H9 (cell line): ENCODE measurements at regions not wholly inside any gene's neighbourhood (a gene's known extent, or its start where the extent isn't known, plus 50 kb on each side); places are given as distances from the start of the nearest gene placed in this dataset.

ENCODE experiments used
- DNase-seq: peaks from one replicate; pipeline ENCODE4 v3.0.0-alpha.2; 2017
- H2AFZ ChIP-seq: one replicate; pipeline ENCODE4 v1.6.1; 2013; ENCODE audit warnings: mild to moderate bottlenecking, low read length, control low read depth, moderate library complexity
- H2AK5ac ChIP-seq: 2 replicates; pipeline ENCODE4 v1.6.1; 2013; ENCODE audit warnings: low read length, control low read depth, mixed read lengths; ENCODE audit not compliant: insufficient read length
- H2BK120ac ChIP-seq: one replicate; pipeline ENCODE4 v1.6.1; 2013; ENCODE audit warnings: low read depth, mild to moderate bottlenecking, low read length, control low read depth, inconsistent platforms; ENCODE audit not compliant: poor library complexity, severe bottlenecking
- H2BK12ac ChIP-seq: 2 replicates; pipeline ENCODE4 v1.6.1; 2013; ENCODE audit warnings: low read length, control low read depth, mixed read lengths, low read depth; ENCODE audit not compliant: insufficient read length
- H2BK15ac ChIP-seq: 2 replicates; pipeline ENCODE4 v1.6.1; 2013; ENCODE audit warnings: low read depth, low read length, control low read depth
- H2BK20ac ChIP-seq: one replicate; pipeline ENCODE4 v1.6.1; 2013; ENCODE audit warnings: low read depth, mild to moderate bottlenecking, low read length, control low read depth, inconsistent platforms; ENCODE audit not compliant: poor library complexity, severe bottlenecking
- H2BK5ac ChIP-seq: 2 replicates; pipeline ENCODE4 v1.6.1; 2013; ENCODE audit warnings: low read length, control low read depth, mixed read lengths; ENCODE audit not compliant: insufficient read length
- H3K14ac ChIP-seq: 2 replicates; pipeline ENCODE4 v1.6.1; 2013; ENCODE audit warnings: low read length, control low read depth; ENCODE audit not compliant: insufficient read depth
- H3K18ac ChIP-seq: 2 replicates; pipeline ENCODE4 v1.6.1; 2013; ENCODE audit warnings: low read depth, mild to moderate bottlenecking, mixed read lengths, low read length, control low read depth; ENCODE audit not compliant: insufficient read length
- H3K23ac ChIP-seq: 2 replicates; pipeline ENCODE4 v1.6.1; 2013; ENCODE audit warnings: low read length, control low read depth, mixed read lengths, low read depth; ENCODE audit not compliant: insufficient read length
- H3K23me2 ChIP-seq: 2 replicates; pipeline ENCODE4 v1.6.1; 2013; ENCODE audit warnings: low read depth, mild to moderate bottlenecking, mixed read lengths, low read length, control low read depth; ENCODE audit not compliant: insufficient read length, poor library complexity, severe bottlenecking
- H3K27ac ChIP-seq: 2 replicates; pipeline ENCODE4 v1.5.1; 2013; ENCODE audit warnings: low read length, control low read depth, mixed read lengths, low read depth; ENCODE audit not compliant: insufficient read length
- H3K27me3 ChIP-seq: 2 replicates; pipeline ENCODE4 v1.6.1; 2013; ENCODE audit warnings: low read length, control low read depth, inconsistent platforms; ENCODE audit not compliant: insufficient read depth
- H3K4ac ChIP-seq: 2 replicates; pipeline ENCODE4 v1.6.1; 2013; ENCODE audit warnings: low read depth, mild to moderate bottlenecking, control low read depth, inconsistent platforms, low read length, moderate library complexity
- H3K4me1 ChIP-seq: 2 replicates; pipeline ENCODE4 v1.6.1; 2013; ENCODE audit warnings: low read length, control low read depth, inconsistent platforms; ENCODE audit not compliant: insufficient read depth
- H3K4me2 ChIP-seq: 2 replicates; pipeline ENCODE4 v1.6.1; 2013; ENCODE audit warnings: low read length, control low read depth, mixed read lengths; ENCODE audit not compliant: insufficient read length, insufficient read depth
- H3K56ac ChIP-seq: 2 replicates; pipeline ENCODE4 v1.6.1; 2013; ENCODE audit warnings: low read depth, mild to moderate bottlenecking, mixed read lengths, low read length, control low read depth; ENCODE audit not compliant: insufficient read length
- H3K79me1 ChIP-seq: 2 replicates; pipeline ENCODE4 v1.6.1; 2013; ENCODE audit warnings: low read depth, mild to moderate bottlenecking, moderate library complexity, low read length, control low read depth, inconsistent platforms; ENCODE audit not compliant: insufficient read depth, poor library complexity, severe bottlenecking
- H3K79me2 ChIP-seq: 2 replicates; pipeline ENCODE4 v1.6.1; 2013; ENCODE audit warnings: low read length, control low read depth, inconsistent platforms; ENCODE audit not compliant: insufficient read depth
- H3K9ac ChIP-seq: 2 replicates; pipeline ENCODE4 v1.6.1; 2013; ENCODE audit warnings: low read length, control low read depth, mixed read lengths; ENCODE audit not compliant: insufficient read length; ENCODE audit errors: extremely low read depth
- H3K9me3 ChIP-seq: one replicate; pipeline ENCODE4 v1.6.1; 2013; ENCODE audit warnings: low read depth, low read length, inconsistent platforms; ENCODE audit not compliant: control insufficient read depth
- H3T11ph ChIP-seq: one replicate; pipeline ENCODE4 v1.6.1; 2013; ENCODE audit warnings: mild to moderate bottlenecking, low read length, control low read depth, inconsistent platforms
- H4K20me1 ChIP-seq: one replicate; pipeline ENCODE4 v1.6.1; 2013; ENCODE audit not compliant: control insufficient read depth, insufficient read length, insufficient read depth
- H4K5ac ChIP-seq: 2 replicates; pipeline ENCODE4 v1.6.1; 2013; ENCODE audit warnings: low read depth, mild to moderate bottlenecking, mixed read lengths, low read length, control low read depth; ENCODE audit not compliant: insufficient read length
- H4K8ac ChIP-seq: replicated peaks from 2 replicates; pipeline ENCODE4 v1.6.1; 2013; ENCODE audit warnings: low read length, control low read depth, mixed read lengths, low read depth; ENCODE audit not compliant: insufficient read length
- H4K91ac ChIP-seq: 2 replicates; pipeline ENCODE4 v1.6.1; 2013; ENCODE audit warnings: low read depth, mild to moderate bottlenecking, moderate library complexity, mixed read lengths, low read length, control low read depth; ENCODE audit not compliant: insufficient read length
- H3K27ac Mint-ChIP-seq, 3 experiments: 2 replicates in 2 of 3; 3 replicates in 1 of 3; pipeline ENCODE4 v1.8.0; 2020 to 2021; ENCODE audit warnings: mixed read lengths in 3 of 3, mild to moderate bottlenecking in 1 of 3, moderate library complexity in 1 of 3
- H3K27me3 Mint-ChIP-seq: 2 replicates; pipeline ENCODE4 v1.8.0; 2021; ENCODE audit warnings: low read depth, mild to moderate bottlenecking, moderate library complexity, mixed read lengths
- H3K36me3 Mint-ChIP-seq, 3 experiments: 2 replicates in 2 of 3; 3 replicates in 1 of 3; pipeline ENCODE4 v1.8.0; 2020 to 2021; ENCODE audit warnings: low read depth in 3 of 3, mixed read lengths in 3 of 3; ENCODE audit not compliant: insufficient read depth in 1 of 3
- H3K4me1 Mint-ChIP-seq, 2 experiments: 2 replicates each; pipeline ENCODE4 v1.8.0; 2020; ENCODE audit warnings: mixed read lengths in 2 of 2
- H3K4me3 Mint-ChIP-seq, 2 experiments: 2 replicates in 1 of 2; 3 replicates in 1 of 2; pipeline ENCODE4 v1.8.0; 2020 to 2021; ENCODE audit warnings: mild to moderate bottlenecking in 2 of 2, mixed read lengths in 2 of 2, moderate library complexity in 1 of 2
- H3K9me3 Mint-ChIP-seq, 2 experiments: 2 replicates in 1 of 2; 3 replicates in 1 of 2; pipeline ENCODE4 v1.8.0; 2020; ENCODE audit warnings: mild to moderate bottlenecking in 2 of 2, mixed read lengths in 2 of 2, moderate library complexity in 1 of 2
- WGBS: extraction: QIAGEN DNeasy Blood & Tissue Kit; methylation state at CpG from one replicate; pipeline ENCODE4 v1.1.7; 2013; ENCODE audit warnings: missing lambda C conversion rate, low lambda C conversion rate, mixed read lengths; ENCODE audit not compliant: insufficient read length; ENCODE audit errors: extremely low coverage; 5-methylcytosine and 5-hydroxymethylcytosine counted together
- TF ChIP-seq, protein P1 (sequence below): fragments of 200-600 bp; sonication (generic); conservative IDR thresholded peaks from 3 replicates; pipeline ENCODE4 v1.8.0; 2021; ENCODE audit warnings: antibody characterized with exemption, mild to moderate bottlenecking

DNA sequence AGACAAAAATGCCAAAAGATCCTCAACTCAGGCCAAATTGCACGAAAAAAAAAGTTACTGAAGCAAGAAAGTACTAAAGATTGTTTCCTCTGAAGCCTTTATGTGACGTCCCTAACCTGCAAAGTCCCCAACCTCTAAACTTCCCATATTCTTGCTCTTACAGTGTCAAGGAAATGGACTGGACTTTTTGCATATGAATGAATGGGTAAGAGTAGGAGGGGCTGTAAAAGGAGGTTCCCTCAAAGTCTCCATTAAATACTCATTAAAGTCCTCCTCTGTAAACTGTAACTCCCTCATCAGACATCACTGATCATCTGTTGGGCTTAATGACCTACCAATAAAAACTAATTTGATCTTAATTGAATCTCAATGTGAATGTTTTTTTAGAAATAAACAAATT lies 164.8 kb upstream of the STEAP1 start:
- H3K27ac ChIP-seq = no peak overlapping the region
- no peak for DNase-seq
- peaks cover 2% of the 10 kb centered on the region in 2 experiments; a peak in 2 of 5 replicates for H3K9me3 Mint-ChIP-seq

More for the DNA sequence above, 164.8 kb upstream of the STEAP1 start:
- peaks cover 2% of the 10 kb centered on the region; the same call in 1 of the 2 replicates for H3K27me3 ChIP-seq
- no peak overlapping the region for H3K14ac ChIP-seq
- H2AFZ ChIP-seq = no peak overlapping the region
- no peaks in the 10 kb centered on the region for H3K23me2 ChIP-seq
- no peak overlapping the region for H3T11ph ChIP-seq
- no peak overlapping the region for H3K9ac ChIP-seq
- H4K20me1 ChIP-seq = no peaks in the 10 kb centered on the region
- H2BK20ac ChIP-seq = no peak overlapping the region
- H3K79me1 ChIP-seq = no peaks in the 10 kb centered on the region
- no peaks in the 10 kb centered on the region for H3K9me3 ChIP-seq
- no peaks in the 10 kb centered on the region for H3K4me1 ChIP-seq
- no peak overlapping the region for H2BK5ac ChIP-seq
- H3K79me2 ChIP-seq = no peaks in the 10 kb centered on the region
- no peak overlapping the region for H4K91ac ChIP-seq
- Mint-ChIP-seq H3K4me3 (no peak overlapping the region; a peak in 1 of 5 replicates), H3K27ac (no peak overlapping the region), H3K27me3 (peaks cover 28% of the 10 kb centered on the region), H3K4me1 (peaks cover 18 to 23% of the 10 kb centered on the region in 2 experiments), H3K36me3 (peaks cover 0 to 9% (median 0%) of the 10 kb centered on the region in 3 experiments; a peak in 2 of 7 replicates)
- TF ChIP-seq, protein P1, sequence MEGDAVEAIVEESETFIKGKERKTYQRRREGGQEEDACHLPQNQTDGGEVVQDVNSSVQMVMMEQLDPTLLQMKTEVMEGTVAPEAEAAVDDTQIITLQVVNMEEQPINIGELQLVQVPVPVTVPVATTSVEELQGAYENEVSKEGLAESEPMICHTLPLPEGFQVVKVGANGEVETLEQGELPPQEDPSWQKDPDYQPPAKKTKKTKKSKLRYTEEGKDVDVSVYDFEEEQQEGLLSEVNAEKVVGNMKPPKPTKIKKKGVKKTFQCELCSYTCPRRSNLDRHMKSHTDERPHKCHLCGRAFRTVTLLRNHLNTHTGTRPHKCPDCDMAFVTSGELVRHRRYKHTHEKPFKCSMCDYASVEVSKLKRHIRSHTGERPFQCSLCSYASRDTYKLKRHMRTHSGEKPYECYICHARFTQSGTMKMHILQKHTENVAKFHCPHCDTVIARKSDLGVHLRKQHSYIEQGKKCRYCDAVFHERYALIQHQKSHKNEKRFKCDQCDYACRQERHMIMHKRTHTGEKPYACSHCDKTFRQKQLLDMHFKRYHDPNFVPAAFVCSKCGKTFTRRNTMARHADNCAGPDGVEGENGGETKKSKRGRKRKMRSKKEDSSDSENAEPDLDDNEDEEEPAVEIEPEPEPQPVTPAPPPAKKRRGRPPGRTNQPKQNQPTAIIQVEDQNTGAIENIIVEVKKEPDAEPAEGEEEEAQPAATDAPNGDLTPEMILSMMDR = no peak
- no peak overlapping the region for H3K23ac ChIP-seq
- H2BK12ac ChIP-seq = no peak overlapping the region
- no peak overlapping the region for H3K18ac ChIP-seq
- no peak overlapping the region for H2AK5ac ChIP-seq
- no peak overlapping the region for H4K5ac ChIP-seq
- H3K4me2 ChIP-seq = no peak overlapping the region
- H3K56ac ChIP-seq = no peak overlapping the region
- H4K8ac ChIP-seq = no peak overlapping the region
- no peak overlapping the region for H2BK120ac ChIP-seq
- no peak overlapping the region for H2BK15ac ChIP-seq
- H3K4ac ChIP-seq = no peak overlapping the region
- WGBS = no CpG with 5 or more reads among the region's 2 CpGs
